GM12873 (cell line): ENCODE measurements at regions not wholly inside any gene's neighbourhood (a gene's known extent, or its start where the extent isn't known, plus 50 kb on each side); places are given as distances from the start of the nearest gene placed in this dataset.

Experiments used
- TF ChIP-seq, protein P1 (sequence below): IDR thresholded peaks from 2 replicates; pipeline ENCODE4 v1.5.1; 2012; ENCODE audit warnings: low read depth, mild to moderate bottlenecking, moderate library complexity, low read length, control low read depth; ENCODE audit not compliant: insufficient read depth; ENCODE audit errors: missing control alignments

DNA sequence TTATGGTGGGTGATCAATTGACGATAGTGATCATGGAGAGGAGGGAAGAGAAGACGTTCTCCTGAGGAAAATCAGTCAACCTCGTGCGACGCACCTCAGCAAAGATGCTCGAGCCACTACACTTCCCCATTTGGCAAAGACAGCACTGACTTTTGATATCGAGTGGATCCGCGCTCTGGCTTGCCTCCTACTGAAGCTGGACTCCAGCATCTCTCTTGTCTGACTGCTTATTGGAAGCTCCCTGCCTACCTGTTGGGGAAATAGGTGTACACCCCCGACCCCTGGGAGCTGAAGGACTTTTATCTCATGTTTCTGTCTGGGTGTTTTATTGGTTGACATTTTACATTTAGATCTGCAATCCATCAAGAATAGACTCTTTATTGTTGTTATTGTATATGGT, 476.8 kb upstream of the B3GAT1 start:
- TF ChIP-seq, protein P1, sequence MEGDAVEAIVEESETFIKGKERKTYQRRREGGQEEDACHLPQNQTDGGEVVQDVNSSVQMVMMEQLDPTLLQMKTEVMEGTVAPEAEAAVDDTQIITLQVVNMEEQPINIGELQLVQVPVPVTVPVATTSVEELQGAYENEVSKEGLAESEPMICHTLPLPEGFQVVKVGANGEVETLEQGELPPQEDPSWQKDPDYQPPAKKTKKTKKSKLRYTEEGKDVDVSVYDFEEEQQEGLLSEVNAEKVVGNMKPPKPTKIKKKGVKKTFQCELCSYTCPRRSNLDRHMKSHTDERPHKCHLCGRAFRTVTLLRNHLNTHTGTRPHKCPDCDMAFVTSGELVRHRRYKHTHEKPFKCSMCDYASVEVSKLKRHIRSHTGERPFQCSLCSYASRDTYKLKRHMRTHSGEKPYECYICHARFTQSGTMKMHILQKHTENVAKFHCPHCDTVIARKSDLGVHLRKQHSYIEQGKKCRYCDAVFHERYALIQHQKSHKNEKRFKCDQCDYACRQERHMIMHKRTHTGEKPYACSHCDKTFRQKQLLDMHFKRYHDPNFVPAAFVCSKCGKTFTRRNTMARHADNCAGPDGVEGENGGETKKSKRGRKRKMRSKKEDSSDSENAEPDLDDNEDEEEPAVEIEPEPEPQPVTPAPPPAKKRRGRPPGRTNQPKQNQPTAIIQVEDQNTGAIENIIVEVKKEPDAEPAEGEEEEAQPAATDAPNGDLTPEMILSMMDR, result no peak

DNA sequence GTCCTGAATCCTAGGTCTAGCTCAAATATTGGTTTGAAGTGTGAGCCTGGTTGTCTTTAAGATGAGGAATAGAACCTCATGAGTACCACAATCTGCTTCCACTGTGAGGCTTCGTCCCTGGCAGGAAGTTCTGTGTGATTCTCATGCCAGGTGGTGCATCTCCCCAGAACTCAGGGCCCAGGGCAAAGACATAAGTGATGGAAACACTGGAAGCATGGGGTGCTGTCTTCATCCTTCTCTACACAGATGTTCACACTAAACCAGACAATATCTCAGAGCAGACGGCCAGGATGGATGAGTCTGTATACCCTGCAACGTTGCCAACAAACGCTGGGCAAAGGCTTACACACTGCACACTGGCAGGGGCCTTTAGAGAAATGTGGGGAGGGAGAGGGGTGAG, 475.9 kb upstream of the B3GAT1 start:
- TF ChIP-seq, protein P1, result no peak

DNA sequence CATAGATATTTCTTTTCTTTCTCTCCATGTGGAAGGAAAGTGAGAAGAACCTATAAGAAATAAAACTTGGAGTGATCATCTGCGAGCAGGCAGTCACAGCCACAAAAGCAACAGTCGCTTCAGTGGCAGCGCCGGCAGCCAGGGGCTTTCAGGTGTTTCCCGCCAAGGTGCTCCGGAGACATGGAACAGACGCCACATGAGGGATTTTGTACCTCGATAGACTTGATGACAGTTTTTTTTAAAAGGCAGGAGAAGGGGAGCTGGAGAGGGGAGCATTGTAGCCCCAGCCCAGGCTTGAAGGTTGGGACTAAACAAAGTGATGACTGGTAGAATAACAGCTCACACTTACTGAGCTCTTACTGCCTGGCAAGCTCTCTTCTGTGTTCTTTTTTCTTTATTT, 471.4 kb upstream of the B3GAT1 start:
- TF ChIP-seq, protein P1, result no peak

DNA sequence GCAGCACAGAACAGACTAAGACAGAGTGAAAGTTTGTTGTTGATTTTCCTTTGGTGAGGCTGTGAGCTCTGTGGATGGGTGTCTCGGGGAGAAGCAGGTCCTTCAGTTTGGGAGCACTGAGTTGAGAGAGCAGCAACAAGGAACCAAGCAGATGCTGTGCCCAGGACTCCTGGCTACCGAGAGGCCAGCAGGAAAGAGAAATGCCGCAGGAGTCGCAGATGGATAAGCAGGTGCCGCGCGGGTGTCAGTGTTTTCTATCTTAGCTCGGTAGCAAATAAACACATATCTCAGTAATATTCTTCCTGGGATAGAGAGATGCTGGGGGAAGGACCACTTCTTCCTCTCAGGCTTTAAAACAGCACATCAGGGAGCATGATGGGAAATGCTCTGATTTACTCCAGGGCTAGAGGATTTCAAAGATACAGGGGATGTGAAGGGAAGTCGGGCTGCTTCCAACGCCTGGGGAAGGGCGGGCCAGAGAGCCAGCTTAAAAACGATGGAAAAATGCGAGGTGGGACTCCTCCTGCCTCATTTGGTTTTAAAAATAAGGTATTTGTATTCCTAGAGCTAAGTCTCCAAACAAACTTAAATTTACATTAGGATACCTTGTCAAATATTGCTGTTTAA, 470.7 kb upstream of the B3GAT1 start:
- TF ChIP-seq, protein P1, result no peak

DNA sequence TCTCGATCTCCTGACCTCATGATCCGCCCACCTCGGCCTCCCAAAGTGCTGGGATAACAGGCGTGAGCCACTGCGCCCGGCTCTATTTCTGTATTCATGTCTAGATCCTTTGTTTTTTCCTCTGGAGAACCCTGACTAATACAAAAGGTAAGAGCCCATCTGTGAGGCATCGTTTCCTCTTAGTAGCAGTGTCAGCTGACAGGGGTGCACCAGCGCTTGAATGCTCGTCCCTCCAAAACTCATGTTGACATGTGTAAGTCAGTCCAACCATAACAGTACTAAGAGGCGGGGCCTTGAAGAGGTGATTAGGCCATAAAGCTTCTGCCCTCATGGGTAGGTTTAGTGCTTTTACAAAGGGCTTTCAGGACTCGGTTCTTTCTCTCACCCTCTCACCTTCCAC, 470.1 kb upstream of the B3GAT1 start:
- TF ChIP-seq, protein P1, result no peak

DNA sequence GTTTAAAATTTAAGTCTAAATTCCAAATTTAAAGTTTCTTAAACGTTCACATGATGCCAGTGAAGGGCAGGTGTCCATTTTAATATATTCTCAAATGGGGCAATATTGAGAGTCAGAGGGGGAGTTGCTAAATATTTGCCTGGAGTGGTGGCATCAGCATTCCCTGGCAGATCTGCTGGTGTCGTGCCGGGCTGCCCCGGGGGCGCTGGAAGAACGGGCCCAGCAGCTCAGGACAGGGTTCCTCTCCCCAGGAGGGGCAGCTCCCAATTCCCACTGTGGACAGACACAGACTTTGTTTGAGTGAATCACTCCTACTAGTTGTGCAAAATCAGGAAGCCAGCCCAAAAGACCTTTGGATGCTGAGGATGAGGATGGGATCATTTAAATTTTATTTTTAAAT, 468.7 kb upstream of the B3GAT1 start:
- TF ChIP-seq, protein P1, result no peak

DNA sequence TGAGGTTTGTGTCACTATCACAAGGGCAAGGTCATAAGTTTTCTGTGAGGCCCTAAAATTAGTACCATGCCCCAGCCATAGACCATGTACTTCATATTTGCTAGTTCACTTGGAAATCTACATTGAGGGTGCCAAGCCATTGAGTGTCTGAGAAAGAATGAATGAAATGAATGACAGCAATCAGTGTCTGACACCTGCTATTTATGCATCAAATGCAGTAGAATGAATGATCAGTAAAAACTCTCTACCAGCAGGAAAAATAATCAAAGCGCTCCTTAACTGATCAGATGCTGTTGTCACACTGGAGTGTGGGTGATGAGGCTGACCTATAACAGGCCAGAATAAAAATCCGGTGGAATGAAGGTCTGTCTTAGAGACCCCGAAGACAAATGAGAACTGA, 467.9 kb upstream of the B3GAT1 start:
- TF ChIP-seq, protein P1, result no peak
